ENCODE measurements at regions not wholly inside any gene's neighbourhood (a gene's known extent, or its start where the extent isn't known, plus 50 kb on each side); places are given as distances from the start of the nearest gene placed in this dataset.
"Not testable (repeated sequence)": the region's sequence is repeated elsewhere in the genome, so short reads cannot be mapped to it uniquely, and the experiment has no call there.

- Histone ChIP-seq H3K9me3 (no peaks in the 10 kb centered on the region), H3K27ac (no peak overlapping the region), H3K27me3 (no peaks in the 10 kb centered on the region), H3K4me3 (no peak overlapping the region), H3K4me1 (peaks cover 4% of the 10 kb centered on the region), H3K36me3 (no peaks in the 10 kb centered on the region)
- DNase-seq (ENCODE audit: extremely low spot score in 2 of 2), result no peak
- intact Hi-C loops (cut with DNase I), result no loop called here
- TF ChIP-seq POLR2A (IDR thresholded peaks at IDR 0.05), result no peak
- no peak for TF ChIP-seq POLR2AphosphoS5 (IDR thresholded peaks at IDR 0.05; ENCODE audit: insufficient read depth in 1 of 2, low read depth in 1 of 2)
- TF ChIP-seq CTCF (IDR thresholded peaks at IDR 0.05), result no peak
These were observed 314.8 kb downstream of the PRELID2 start for GRCh38 chr5:145520335-145520734.

GRCh38 chr5:145517588-145517987 is 317.6 kb downstream of the PRELID2 start:
- H3K27ac ChIP-seq; H3K4me3 ChIP-seq; H3K27me3 ChIP-seq; H3K9me3 ChIP-seq; H3K36me3 ChIP-seq; intact Hi-C loops (cut with DNase I); H3K4me1 ChIP-seq; DNase-seq (ENCODE audit: extremely low spot score in 2 of 2): not testable (repeated sequence)

- intact Hi-C loops (cut with DNase I), result no loop called here
- no peaks in the 10 kb centered on the region for H3K27me3 ChIP-seq
These were observed 323.8 kb downstream of the PRELID2 start for GRCh38 chr5:145511351-145511750.

GRCh38 chr5:145510769-145511168 is 324.4 kb downstream of the PRELID2 start:
- H3K27me3 ChIP-seq, result no peaks in the 10 kb centered on the region
- H3K27ac ChIP-seq, result no peak overlapping the region
- no peaks in the 10 kb centered on the region for H3K36me3 ChIP-seq
- H3K9me3 ChIP-seq, result no peaks in the 10 kb centered on the region
- TF ChIP-seq POLR2A (IDR thresholded peaks at IDR 0.05) (no peak), CTCF (IDR thresholded peaks at IDR 0.05) (no peak), POLR2AphosphoS5 (IDR thresholded peaks at IDR 0.05; ENCODE audit: insufficient read depth in 1 of 2, low read depth in 1 of 2) (no peak)
- H3K4me3 ChIP-seq, result no peak overlapping the region
- DNase-seq (ENCODE audit: extremely low spot score in 2 of 2), result no peak
- intact Hi-C loops (cut with DNase I), result no loop called here
- H3K4me1 ChIP-seq, result peaks cover 11% of the 10 kb centered on the region

More at GRCh38 chr5:145511351-145511750, 323.8 kb downstream of the PRELID2 start:
- Histone ChIP-seq H3K4me1 (peaks cover 11% of the 10 kb centered on the region), H3K36me3 (no peaks in the 10 kb centered on the region), H3K27ac (no peak overlapping the region), H3K4me3 (no peak overlapping the region), H3K9me3 (no peaks in the 10 kb centered on the region)
- DNase-seq (ENCODE audit: extremely low spot score in 2 of 2), result no peak
- no peak for TF ChIP-seq POLR2AphosphoS5 (IDR thresholded peaks at IDR 0.05; ENCODE audit: insufficient read depth in 1 of 2, low read depth in 1 of 2)

GRCh38 chr5:145510324-145510723 is 324.8 kb downstream of the PRELID2 start:
- Histone ChIP-seq H3K4me3 (no peak overlapping the region), H3K27ac (no peak overlapping the region), H3K4me1 (peaks cover 11% of the 10 kb centered on the region), H3K9me3 (no peaks in the 10 kb centered on the region), H3K36me3 (no peaks in the 10 kb centered on the region), H3K27me3 (no peaks in the 10 kb centered on the region)
- intact Hi-C loops (cut with DNase I), result no loop called here
- no peak for TF ChIP-seq POLR2A (IDR thresholded peaks at IDR 0.05)
- no peak for TF ChIP-seq CTCF (IDR thresholded peaks at IDR 0.05)
- no peak for TF ChIP-seq POLR2AphosphoS5 (IDR thresholded peaks at IDR 0.05; ENCODE audit: insufficient read depth in 1 of 2, low read depth in 1 of 2)
- no peak for DNase-seq (ENCODE audit: extremely low spot score in 2 of 2)

GRCh38 chr5:145509336-145510136 is 325.6 kb downstream of the PRELID2 start:
- no peak overlapping the region for H3K4me3 ChIP-seq
- peaks cover 11% of the 10 kb centered on the region for H3K4me1 ChIP-seq
- intact Hi-C loops (cut with DNase I), result no loop called here
- H3K27ac ChIP-seq, result no peak overlapping the region
- H3K36me3 ChIP-seq, result no peaks in the 10 kb centered on the region
- TF ChIP-seq POLR2A (IDR thresholded peaks at IDR 0.05) (no peak), POLR2AphosphoS5 (IDR thresholded peaks at IDR 0.05; ENCODE audit: insufficient read depth in 1 of 2, low read depth in 1 of 2) (no peak), CTCF (IDR thresholded peaks at IDR 0.05) (no peak)
- H3K9me3 ChIP-seq, result no peaks in the 10 kb centered on the region
- no peaks in the 10 kb centered on the region for H3K27me3 ChIP-seq
- DNase-seq (ENCODE audit: extremely low spot score in 2 of 2), result no peak

All from vagina (tissue), 2 donors.